Transverse colon (tissue), 4 donors: ENCODE measurements at regions not wholly inside any gene's neighbourhood (a gene's known extent, or its start where the extent isn't known, plus 50 kb on each side); places are given as distances from the start of the nearest gene placed in this dataset.

Experiments used
- DNase-seq: peaks from one replicate; pipeline ENCODE4 v3.0.0-alpha.2; 2019
- H3K27ac ChIP-seq, 4 donors: fragments of 200-600 bp; sonication (generic); 2 replicates each; pipeline ENCODE4 v1.5.1; 2016 to 2018; ENCODE audit warnings: inconsistent platforms in 4 of 4
- H3K27me3 ChIP-seq: fragments of 200-600 bp; sonication (generic); 2 replicates; pipeline ENCODE4 v1.5.1; 2017; ENCODE audit warnings: inconsistent platforms
- H3K36me3 ChIP-seq, 4 donors: fragments of 200-600 bp; sonication (generic); 2 replicates each; pipeline ENCODE4 v1.5.1; 2017 to 2019; ENCODE audit warnings: inconsistent platforms in 4 of 4
- H3K4me1 ChIP-seq, 4 donors: fragments of 200-600 bp; sonication (generic); 2 replicates each; pipeline ENCODE4 v1.5.1; 2017 to 2020; ENCODE audit warnings: inconsistent platforms in 4 of 4
- H3K4me3 ChIP-seq, 4 donors: fragments of 200-600 bp; sonication (generic); 1 replicate in 1 of 4; 2 replicates in 3 of 4; pipeline versions ENCODE4 v1.5.1 to v1.6.1; 2017 to 2019; ENCODE audit warnings: inconsistent platforms in 4 of 4
- H3K9me3 ChIP-seq, 2 donors: fragments of 200-600 bp; sonication (generic); 2 replicates each; pipeline ENCODE4 v1.5.1; 2017 to 2019; ENCODE audit warnings: inconsistent platforms in 2 of 2
- EP300 ChIP-seq: sonication (generic); formaldehyde crosslinking; IDR thresholded peaks from one replicate; pipeline ENCODE4 v1.6.1; 2017; ENCODE audit warnings: antibody characterized with exemption, low read depth
- POLR2A ChIP-seq: fragments of 450-650 bp; IDR thresholded peaks from one replicate; pipeline ENCODE4 v1.6.1; 2016; ENCODE audit warnings: antibody characterized with exemption, mild to moderate bottlenecking, moderate library complexity
- POLR2AphosphoS5 ChIP-seq, 3 donors: sonication (generic); formaldehyde crosslinking; IDR thresholded peaks; one replicate each; pipeline ENCODE4 v1.6.1; 2016; ENCODE audit warnings: antibody characterized with exemption in 3 of 3
- WGBS, 2 donors: methylation state at CpG; one replicate each; pipeline ENCODE4 v1.1.5; 2018; ENCODE audit warnings: low coverage in 1 of 2; 5-methylcytosine and 5-hydroxymethylcytosine counted together
- in situ Hi-C, 4 donors: fragments of 200-750 bp; cut with MboI; loops; one replicate each; pipeline versions ENCODE4 v1.15.0 to v1.15.1; 2017; ENCODE audit warnings: low sequenced_read_pairs in 3 of 4, low pct_ligation_motif_present in 1 of 4, low pct_unique_long_range_greater_than_20kb in 1 of 4
- intact Hi-C: fragments of 100-400 bp; cut with DNase I; formaldehyde crosslinking; loops from one replicate; pipeline ENCODE4 v1.15.1; 2023; ENCODE audit warnings: low total_unique reads
- TF ChIP-seq, protein P1 (sequence below), 5 experiments: fragments of 200-600 bp in 3 of 5; fragments of 450-650 bp in 2 of 5; sonication (generic) in 3 of 5; IDR thresholded peaks; 1 replicate in 2 of 5; 2 replicates in 3 of 5; pipeline ENCODE4 v1.5.1; 2016 to 2017; ENCODE audit warnings: antibody characterized with exemption in 5 of 5, inconsistent platforms in 3 of 5, mild to moderate bottlenecking in 2 of 5, moderate library complexity in 1 of 5

DNA sequence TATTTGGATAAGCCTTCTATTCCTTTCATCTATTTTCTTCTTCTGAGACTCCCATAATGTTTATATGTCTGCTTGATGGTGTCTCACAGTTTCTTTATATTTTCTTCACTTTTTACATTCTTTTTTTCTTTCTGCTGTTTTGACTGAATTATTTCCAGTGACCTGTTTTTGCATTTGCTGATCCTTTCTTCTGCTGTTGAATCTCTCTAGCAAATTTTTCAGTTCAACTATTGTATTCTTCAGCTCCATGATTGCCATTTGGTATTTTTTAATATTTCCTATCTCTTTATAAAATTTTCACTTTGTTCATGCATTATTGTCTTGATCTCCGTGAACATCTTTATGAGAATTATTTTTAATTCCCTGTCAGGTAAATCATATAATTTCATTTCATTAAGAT, 122.3 kb upstream of the ST6GALNAC5 start:
- intact Hi-C loops (no loop called here), in situ Hi-C loops (no loop called here)
- Histone ChIP-seq H3K27ac (no peak overlapping the region), H3K36me3 (no peaks in the 10 kb centered on the region), H3K4me3 (no peak overlapping the region), H3K9me3 (peaks cover 0 to 6% of the 10 kb centered on the region in 2 donors), H3K27me3 (no peaks in the 10 kb centered on the region), H3K4me1 (no peaks in the 10 kb centered on the region)
- DNase-seq = no peak
- TF ChIP-seq EP300 = no peak
- no peak for TF ChIP-seq POLR2A
- TF ChIP-seq POLR2AphosphoS5 (IDR thresholded peaks at IDR 0.05) = no peak
- TF ChIP-seq, protein P1, sequence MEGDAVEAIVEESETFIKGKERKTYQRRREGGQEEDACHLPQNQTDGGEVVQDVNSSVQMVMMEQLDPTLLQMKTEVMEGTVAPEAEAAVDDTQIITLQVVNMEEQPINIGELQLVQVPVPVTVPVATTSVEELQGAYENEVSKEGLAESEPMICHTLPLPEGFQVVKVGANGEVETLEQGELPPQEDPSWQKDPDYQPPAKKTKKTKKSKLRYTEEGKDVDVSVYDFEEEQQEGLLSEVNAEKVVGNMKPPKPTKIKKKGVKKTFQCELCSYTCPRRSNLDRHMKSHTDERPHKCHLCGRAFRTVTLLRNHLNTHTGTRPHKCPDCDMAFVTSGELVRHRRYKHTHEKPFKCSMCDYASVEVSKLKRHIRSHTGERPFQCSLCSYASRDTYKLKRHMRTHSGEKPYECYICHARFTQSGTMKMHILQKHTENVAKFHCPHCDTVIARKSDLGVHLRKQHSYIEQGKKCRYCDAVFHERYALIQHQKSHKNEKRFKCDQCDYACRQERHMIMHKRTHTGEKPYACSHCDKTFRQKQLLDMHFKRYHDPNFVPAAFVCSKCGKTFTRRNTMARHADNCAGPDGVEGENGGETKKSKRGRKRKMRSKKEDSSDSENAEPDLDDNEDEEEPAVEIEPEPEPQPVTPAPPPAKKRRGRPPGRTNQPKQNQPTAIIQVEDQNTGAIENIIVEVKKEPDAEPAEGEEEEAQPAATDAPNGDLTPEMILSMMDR (IDR thresholded peaks at IDR 0.05) = no peak
- 88 to 92% methylated on average over 1 of the region's 1 CpG for WGBS, 2 donors

GRCh38 chr1:76746206-76746605, 121.1 kb upstream of the ST6GALNAC5 start:
- intact Hi-C loops = no loop called here
- Histone ChIP-seq H3K27ac (no peak overlapping the region), H3K4me1 (no peaks in the 10 kb centered on the region), H3K9me3 (peaks cover 0 to 6% of the 10 kb centered on the region in 2 donors), H3K36me3 (no peaks in the 10 kb centered on the region), H3K4me3 (no peak overlapping the region), H3K27me3 (no peaks in the 10 kb centered on the region)
- no peak for TF ChIP-seq POLR2A
- no peak for TF ChIP-seq POLR2AphosphoS5 (IDR thresholded peaks at IDR 0.05)
- TF ChIP-seq, protein P1 (IDR thresholded peaks at IDR 0.05) = no peak
- no peak for TF ChIP-seq EP300
- 79% methylated on average over 2 of the region's 2 CpGs; no CpG with 5 or more reads in 1 of the 2 donors for WGBS, 2 donors
- no peak for DNase-seq
- in situ Hi-C loops = no loop called here

GRCh38 chr1:76754730-76755129, 112.5 kb upstream of the ST6GALNAC5 start:
- in situ Hi-C loops (no loop called here), intact Hi-C loops (no loop called here)
- WGBS, 2 donors = 78 to 92% methylated on average over 1 of the region's 1 CpG
- no peak for DNase-seq
- H3K4me3 ChIP-seq = no peak overlapping the region
- H3K36me3 ChIP-seq = no peaks in the 10 kb centered on the region
- H3K4me1 ChIP-seq = no peaks in the 10 kb centered on the region
- no peaks in the 10 kb centered on the region for H3K27me3 ChIP-seq
- no peaks in the 10 kb centered on the region for H3K9me3 ChIP-seq
- H3K27ac ChIP-seq = no peak overlapping the region
- TF ChIP-seq EP300 (no peak), POLR2AphosphoS5 (IDR thresholded peaks at IDR 0.05) (no peak), POLR2A (no peak)
- TF ChIP-seq, protein P1 (IDR thresholded peaks at IDR 0.05) = no peak

DNA sequence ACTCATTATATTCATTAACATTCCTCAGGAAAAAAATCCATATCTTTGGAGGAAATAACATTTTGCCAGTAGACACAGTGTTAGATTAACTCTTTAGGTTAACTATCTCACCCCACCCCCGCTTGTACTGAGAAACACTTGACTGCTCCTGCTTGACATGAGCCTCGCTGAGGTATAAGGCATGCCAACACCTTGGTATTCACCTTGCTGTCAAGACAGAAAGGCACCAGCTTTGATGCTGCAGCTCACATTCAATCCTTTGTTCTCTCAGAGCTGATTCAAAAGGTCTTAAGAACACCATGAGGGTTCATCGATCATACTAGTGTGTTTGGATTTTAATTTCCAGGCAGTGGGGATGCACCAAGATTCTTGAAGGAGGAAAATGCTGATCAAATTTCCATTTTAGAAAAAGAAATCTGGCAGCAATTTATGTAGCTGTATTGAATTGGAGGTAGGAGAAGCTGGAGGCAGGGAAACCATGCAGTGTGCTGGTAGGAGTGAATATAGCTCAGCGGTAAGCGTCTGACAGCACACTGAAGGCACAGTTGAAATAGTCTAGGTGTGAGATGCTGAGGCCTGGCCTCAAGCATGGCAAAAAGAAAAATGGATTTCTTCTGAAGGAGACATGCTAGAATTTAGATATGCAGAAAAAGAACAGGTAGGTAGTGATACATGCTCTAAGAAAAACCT, 108.0 kb upstream of the ST6GALNAC5 start:
- H3K4me1 ChIP-seq = no peaks in the 10 kb centered on the region
- H3K9me3 ChIP-seq = no peaks in the 10 kb centered on the region
- H3K4me3 ChIP-seq = no peak overlapping the region
- in situ Hi-C loops = no loop called here
- DNase-seq = no peak
- intact Hi-C loops = no loop called here
- no peak for TF ChIP-seq EP300
- TF ChIP-seq POLR2A = no peak
- TF ChIP-seq POLR2AphosphoS5 (IDR thresholded peaks at IDR 0.05) = no peak
- TF ChIP-seq, protein P1 (IDR thresholded peaks at IDR 0.05) = no peak
- 75 to 84% methylated on average over 5 of the region's 5 CpGs for WGBS, 2 donors
- no peaks in the 10 kb centered on the region for H3K36me3 ChIP-seq
- no peak overlapping the region for H3K27ac ChIP-seq
- no peaks in the 10 kb centered on the region for H3K27me3 ChIP-seq
